Panc1 (cell line): ENCODE measurements at regions not wholly inside any gene's neighbourhood (a gene's known extent, or its start where the extent isn't known, plus 50 kb on each side); places are given as distances from the start of the nearest gene placed in this dataset.

Experiments used
- CTCF ChIP-seq: fragments of 450-650 bp; IDR thresholded peaks from 2 replicates; pipeline ENCODE4 v1.5.1; 2017; ENCODE audit warnings: mild to moderate bottlenecking
- POLR2AphosphoS5 ChIP-seq: IDR thresholded peaks from 2 replicates; pipeline ENCODE4 v1.6.1; 2012; ENCODE audit warnings: mild to moderate bottlenecking, low read depth, low read length, moderate library complexity
- REST ChIP-seq, 2 experiments: IDR thresholded peaks; 2 replicates each; pipeline ENCODE4 v1.6.1; 2011 to 2012; ENCODE audit warnings: low read depth in 2 of 2, control low read depth in 1 of 2, low read length in 1 of 2, mild to moderate bottlenecking in 1 of 2, moderate library complexity in 1 of 2; ENCODE audit not compliant: insufficient read depth in 1 of 2

- TF ChIP-seq CTCF, result no peak
- TF ChIP-seq POLR2AphosphoS5, result no peak
- no peak for TF ChIP-seq REST (IDR thresholded peaks at IDR 0.05; ENCODE audit: insufficient read depth in 1 of 2, low read depth in 2 of 2, low read length in 1 of 2)
Measured at GRCh38 chr14:55807881-55808379, 227.9 kb downstream of the KTN1 start.
